H9 (cell line): ENCODE measurements at regions not wholly inside any gene's neighbourhood (a gene's known extent, or its start where the extent isn't known, plus 50 kb on each side); places are given as distances from the start of the nearest gene placed in this dataset.

Experiments
- DNase-seq: peaks from one replicate; pipeline ENCODE4 v3.0.0-alpha.2; 2017
- H2AFZ ChIP-seq: one replicate; pipeline ENCODE4 v1.6.1; 2013; ENCODE audit warnings: mild to moderate bottlenecking, low read length, control low read depth, moderate library complexity
- H2AK5ac ChIP-seq: 2 replicates; pipeline ENCODE4 v1.6.1; 2013; ENCODE audit warnings: low read length, control low read depth, mixed read lengths; ENCODE audit not compliant: insufficient read length
- H2BK120ac ChIP-seq: one replicate; pipeline ENCODE4 v1.6.1; 2013; ENCODE audit warnings: low read depth, mild to moderate bottlenecking, low read length, control low read depth, inconsistent platforms; ENCODE audit not compliant: poor library complexity, severe bottlenecking
- H2BK12ac ChIP-seq: 2 replicates; pipeline ENCODE4 v1.6.1; 2013; ENCODE audit warnings: low read length, control low read depth, mixed read lengths, low read depth; ENCODE audit not compliant: insufficient read length
- H2BK15ac ChIP-seq: 2 replicates; pipeline ENCODE4 v1.6.1; 2013; ENCODE audit warnings: low read depth, low read length, control low read depth
- H2BK20ac ChIP-seq: one replicate; pipeline ENCODE4 v1.6.1; 2013; ENCODE audit warnings: low read depth, mild to moderate bottlenecking, low read length, control low read depth, inconsistent platforms; ENCODE audit not compliant: poor library complexity, severe bottlenecking
- H2BK5ac ChIP-seq: 2 replicates; pipeline ENCODE4 v1.6.1; 2013; ENCODE audit warnings: low read length, control low read depth, mixed read lengths; ENCODE audit not compliant: insufficient read length
- H3K14ac ChIP-seq: 2 replicates; pipeline ENCODE4 v1.6.1; 2013; ENCODE audit warnings: low read length, control low read depth; ENCODE audit not compliant: insufficient read depth
- H3K18ac ChIP-seq: 2 replicates; pipeline ENCODE4 v1.6.1; 2013; ENCODE audit warnings: low read depth, mild to moderate bottlenecking, mixed read lengths, low read length, control low read depth; ENCODE audit not compliant: insufficient read length
- H3K23ac ChIP-seq: 2 replicates; pipeline ENCODE4 v1.6.1; 2013; ENCODE audit warnings: low read length, control low read depth, mixed read lengths, low read depth; ENCODE audit not compliant: insufficient read length
- H3K23me2 ChIP-seq: 2 replicates; pipeline ENCODE4 v1.6.1; 2013; ENCODE audit warnings: low read depth, mild to moderate bottlenecking, mixed read lengths, low read length, control low read depth; ENCODE audit not compliant: insufficient read length, poor library complexity, severe bottlenecking
- H3K27ac ChIP-seq: 2 replicates; pipeline ENCODE4 v1.5.1; 2013; ENCODE audit warnings: low read length, control low read depth, mixed read lengths, low read depth; ENCODE audit not compliant: insufficient read length
- H3K27me3 ChIP-seq: 2 replicates; pipeline ENCODE4 v1.6.1; 2013; ENCODE audit warnings: low read length, control low read depth, inconsistent platforms; ENCODE audit not compliant: insufficient read depth
- H3K4ac ChIP-seq: 2 replicates; pipeline ENCODE4 v1.6.1; 2013; ENCODE audit warnings: low read depth, mild to moderate bottlenecking, control low read depth, inconsistent platforms, low read length, moderate library complexity
- H3K4me1 ChIP-seq: 2 replicates; pipeline ENCODE4 v1.6.1; 2013; ENCODE audit warnings: low read length, control low read depth, inconsistent platforms; ENCODE audit not compliant: insufficient read depth
- H3K4me2 ChIP-seq: 2 replicates; pipeline ENCODE4 v1.6.1; 2013; ENCODE audit warnings: low read length, control low read depth, mixed read lengths; ENCODE audit not compliant: insufficient read length, insufficient read depth
- H3K56ac ChIP-seq: 2 replicates; pipeline ENCODE4 v1.6.1; 2013; ENCODE audit warnings: low read depth, mild to moderate bottlenecking, mixed read lengths, low read length, control low read depth; ENCODE audit not compliant: insufficient read length
- H3K79me1 ChIP-seq: 2 replicates; pipeline ENCODE4 v1.6.1; 2013; ENCODE audit warnings: low read depth, mild to moderate bottlenecking, moderate library complexity, low read length, control low read depth, inconsistent platforms; ENCODE audit not compliant: insufficient read depth, poor library complexity, severe bottlenecking
- H3K79me2 ChIP-seq: 2 replicates; pipeline ENCODE4 v1.6.1; 2013; ENCODE audit warnings: low read length, control low read depth, inconsistent platforms; ENCODE audit not compliant: insufficient read depth
- H3K9ac ChIP-seq: 2 replicates; pipeline ENCODE4 v1.6.1; 2013; ENCODE audit warnings: low read length, control low read depth, mixed read lengths; ENCODE audit not compliant: insufficient read length; ENCODE audit errors: extremely low read depth
- H3K9me3 ChIP-seq: one replicate; pipeline ENCODE4 v1.6.1; 2013; ENCODE audit warnings: low read depth, low read length, inconsistent platforms; ENCODE audit not compliant: control insufficient read depth
- H3T11ph ChIP-seq: one replicate; pipeline ENCODE4 v1.6.1; 2013; ENCODE audit warnings: mild to moderate bottlenecking, low read length, control low read depth, inconsistent platforms
- H4K20me1 ChIP-seq: one replicate; pipeline ENCODE4 v1.6.1; 2013; ENCODE audit not compliant: control insufficient read depth, insufficient read length, insufficient read depth
- H4K5ac ChIP-seq: 2 replicates; pipeline ENCODE4 v1.6.1; 2013; ENCODE audit warnings: low read depth, mild to moderate bottlenecking, mixed read lengths, low read length, control low read depth; ENCODE audit not compliant: insufficient read length
- H4K8ac ChIP-seq: replicated peaks from 2 replicates; pipeline ENCODE4 v1.6.1; 2013; ENCODE audit warnings: low read length, control low read depth, mixed read lengths, low read depth; ENCODE audit not compliant: insufficient read length
- H4K91ac ChIP-seq: 2 replicates; pipeline ENCODE4 v1.6.1; 2013; ENCODE audit warnings: low read depth, mild to moderate bottlenecking, moderate library complexity, mixed read lengths, low read length, control low read depth; ENCODE audit not compliant: insufficient read length
- H3K27ac Mint-ChIP-seq, 3 experiments: 2 replicates in 2 of 3; 3 replicates in 1 of 3; pipeline ENCODE4 v1.8.0; 2020 to 2021; ENCODE audit warnings: mixed read lengths in 3 of 3, mild to moderate bottlenecking in 1 of 3, moderate library complexity in 1 of 3
- H3K27me3 Mint-ChIP-seq: 2 replicates; pipeline ENCODE4 v1.8.0; 2021; ENCODE audit warnings: low read depth, mild to moderate bottlenecking, moderate library complexity, mixed read lengths
- H3K36me3 Mint-ChIP-seq, 3 experiments: 2 replicates in 2 of 3; 3 replicates in 1 of 3; pipeline ENCODE4 v1.8.0; 2020 to 2021; ENCODE audit warnings: low read depth in 3 of 3, mixed read lengths in 3 of 3; ENCODE audit not compliant: insufficient read depth in 1 of 3
- H3K4me1 Mint-ChIP-seq, 2 experiments: 2 replicates each; pipeline ENCODE4 v1.8.0; 2020; ENCODE audit warnings: mixed read lengths in 2 of 2
- H3K4me3 Mint-ChIP-seq, 2 experiments: 2 replicates in 1 of 2; 3 replicates in 1 of 2; pipeline ENCODE4 v1.8.0; 2020 to 2021; ENCODE audit warnings: mild to moderate bottlenecking in 2 of 2, mixed read lengths in 2 of 2, moderate library complexity in 1 of 2
- H3K9me3 Mint-ChIP-seq, 2 experiments: 2 replicates in 1 of 2; 3 replicates in 1 of 2; pipeline ENCODE4 v1.8.0; 2020; ENCODE audit warnings: mild to moderate bottlenecking in 2 of 2, mixed read lengths in 2 of 2, moderate library complexity in 1 of 2
- CTCF ChIP-seq: fragments of 200-600 bp; sonication (generic); conservative IDR thresholded peaks from 3 replicates; pipeline ENCODE4 v1.8.0; 2021; ENCODE audit warnings: antibody characterized with exemption, mild to moderate bottlenecking

DNA sequence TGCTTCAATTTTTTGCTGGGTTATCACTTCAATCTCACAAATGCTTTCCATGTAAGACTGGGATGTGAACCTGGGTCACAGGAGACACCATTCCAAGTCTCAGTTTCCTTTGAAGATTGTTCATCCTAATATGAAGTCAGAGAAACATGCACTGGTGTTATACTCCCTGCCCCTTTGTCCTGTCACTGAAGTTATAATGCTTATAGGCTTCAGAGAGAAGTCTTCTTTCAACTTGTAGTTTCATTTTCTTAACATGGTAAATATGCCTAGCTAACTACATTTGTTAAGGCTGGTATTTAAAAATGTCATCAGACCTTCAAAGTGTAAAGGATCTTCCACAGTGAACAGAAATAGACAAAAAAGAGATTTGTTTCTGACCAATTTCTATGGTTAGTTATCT is 1195.9 kb downstream of the MRPL39 start:
- H3K14ac ChIP-seq = no peak overlapping the region
- no peak overlapping the region for H4K91ac ChIP-seq
- H2BK5ac ChIP-seq = no peak overlapping the region
- Mint-ChIP-seq H3K27me3 (no peaks in the 10 kb centered on the region), H3K4me3 (no peak overlapping the region), H3K27ac (no peak overlapping the region), H3K4me1 (no peaks in the 10 kb centered on the region), H3K36me3 (peaks cover 0 to 9% (median 3%) of the 10 kb centered on the region in 3 experiments; a peak in 6 of 7 replicates), H3K9me3 (peaks cover 45 to 52% of the 10 kb centered on the region in 2 experiments)
- H3K79me2 ChIP-seq = no peaks in the 10 kb centered on the region
- H3K4ac ChIP-seq = no peak overlapping the region
- H2BK120ac ChIP-seq = no peak overlapping the region
- H2BK20ac ChIP-seq = no peak overlapping the region
- H2AK5ac ChIP-seq = no peak overlapping the region
- H3K27ac ChIP-seq = no peak overlapping the region
- H3K56ac ChIP-seq = no peak overlapping the region
- H3K79me1 ChIP-seq = no peaks in the 10 kb centered on the region
- H4K20me1 ChIP-seq = no peaks in the 10 kb centered on the region
- H3K9me3 ChIP-seq = no peaks in the 10 kb centered on the region
- H4K8ac ChIP-seq = no peak overlapping the region
- no peak overlapping the region for H2AFZ ChIP-seq
- H3K23me2 ChIP-seq = no peaks in the 10 kb centered on the region
- H3K18ac ChIP-seq = no peak overlapping the region
- no peak for TF ChIP-seq CTCF
- no peak overlapping the region for H3K4me2 ChIP-seq
- H3K9ac ChIP-seq = no peak overlapping the region
- H4K5ac ChIP-seq = no peak overlapping the region
- H3T11ph ChIP-seq = no peak overlapping the region
- H3K27me3 ChIP-seq = no peaks in the 10 kb centered on the region
- no peak for DNase-seq
- no peak overlapping the region for H3K23ac ChIP-seq
- no peaks in the 10 kb centered on the region for H3K4me1 ChIP-seq
- no peak overlapping the region for H2BK15ac ChIP-seq
- H2BK12ac ChIP-seq = no peak overlapping the region
